Immature natural killer cell (primary cell): ENCODE measurements at regions not wholly inside any gene's neighbourhood (a gene's known extent, or its start where the extent isn't known, plus 50 kb on each side); places are given as distances from the start of the nearest gene placed in this dataset.

ENCODE experiments used
- DNase-seq, 3 donors: peaks; one replicate each; pipeline ENCODE4 v3.0.0; 2022; ENCODE audit warnings: mixed read lengths in 1 of 3
- H3K27ac Mint-ChIP-seq, 6 donors: one replicate each; pipeline ENCODE4 v1.8.0; 2020; ENCODE audit warnings: mixed read lengths in 6 of 6, mild to moderate bottlenecking in 5 of 6, inconsistent platforms in 4 of 6, moderate library complexity in 3 of 6
- H3K27me3 Mint-ChIP-seq, 3 donors: one replicate each; pipeline ENCODE4 v1.8.0; 2020 to 2021; ENCODE audit warnings: low read depth in 3 of 3, mild to moderate bottlenecking in 3 of 3, mixed read lengths in 3 of 3, moderate library complexity in 3 of 3, inconsistent platforms in 1 of 3
- H3K36me3 Mint-ChIP-seq, 3 donors: one replicate each; pipeline ENCODE4 v1.8.0; 2020; ENCODE audit warnings: mixed read lengths in 3 of 3, inconsistent platforms in 2 of 3, mild to moderate bottlenecking in 2 of 3
- H3K4me1 Mint-ChIP-seq, 2 donors: one replicate each; pipeline ENCODE4 v1.8.0; 2020; ENCODE audit warnings: inconsistent platforms in 2 of 2, mild to moderate bottlenecking in 2 of 2, mixed read lengths in 2 of 2, moderate library complexity in 1 of 2
- H3K4me3 Mint-ChIP-seq, 5 donors: one replicate each; pipeline ENCODE4 v1.8.0; 2020; ENCODE audit warnings: mild to moderate bottlenecking in 5 of 5, mixed read lengths in 5 of 5, inconsistent platforms in 3 of 5, moderate library complexity in 3 of 5
- H3K9me3 Mint-ChIP-seq, 6 donors: one replicate each; pipeline ENCODE4 v1.8.0; 2020; ENCODE audit warnings: mild to moderate bottlenecking in 6 of 6, mixed read lengths in 6 of 6, inconsistent platforms in 4 of 6, moderate library complexity in 3 of 6

GRCh38 chr18:24843123-24843522 is 382.7 kb downstream of the HRH4 start:
- Mint-ChIP-seq H3K4me3 (no peak overlapping the region), H3K36me3 (no peaks in the 10 kb centered on the region), H3K9me3 (no peaks in the 10 kb centered on the region), H3K4me1 (no peaks in the 10 kb centered on the region), H3K27me3 (no peaks in the 10 kb centered on the region), H3K27ac (no peak overlapping the region)
- no peak for DNase-seq

GRCh38 chr18:24846138-24846537 is 385.7 kb downstream of the HRH4 start:
- no peak overlapping the region for H3K27ac Mint-ChIP-seq
- no peaks in the 10 kb centered on the region for H3K9me3 Mint-ChIP-seq
- H3K36me3 Mint-ChIP-seq, result no peaks in the 10 kb centered on the region

GRCh38 chr18:24850532-24850931 is 390.1 kb downstream of the HRH4 start:
- no peak overlapping the region for H3K4me3 Mint-ChIP-seq
- H3K36me3 Mint-ChIP-seq, result no peaks in the 10 kb centered on the region
- DNase-seq, result no peak
- no peak overlapping the region for H3K27ac Mint-ChIP-seq
- H3K4me1 Mint-ChIP-seq, result no peaks in the 10 kb centered on the region
- no peaks in the 10 kb centered on the region for H3K9me3 Mint-ChIP-seq
- peaks cover 0 to 7% (median 2%) of the 10 kb centered on the region in 3 donors for H3K27me3 Mint-ChIP-seq

More at GRCh38 chr18:24846138-24846537, 385.7 kb downstream of the HRH4 start:
- peaks cover 0 to 2% (median 0%) of the 10 kb centered on the region in 3 donors for H3K27me3 Mint-ChIP-seq
- DNase-seq, result no peak
- no peaks in the 10 kb centered on the region for H3K4me1 Mint-ChIP-seq
- H3K4me3 Mint-ChIP-seq, result no peak overlapping the region

- H3K27me3 Mint-ChIP-seq, result peaks cover 0 to 11% (median 2%) of the 10 kb centered on the region in 3 donors
- H3K36me3 Mint-ChIP-seq, result no peaks in the 10 kb centered on the region
- no peaks in the 10 kb centered on the region for H3K9me3 Mint-ChIP-seq
- DNase-seq, result no peak
- H3K4me3 Mint-ChIP-seq, result no peak overlapping the region
- H3K4me1 Mint-ChIP-seq, result no peaks in the 10 kb centered on the region
- H3K27ac Mint-ChIP-seq, result no peak overlapping the region
Measured at GRCh38 chr18:24853076-24853475, 392.6 kb downstream of the HRH4 start.

- Mint-ChIP-seq H3K4me1 (no peaks in the 10 kb centered on the region), H3K27me3 (peaks cover 0 to 3% (median 0%) of the 10 kb centered on the region in 3 donors), H3K27ac (no peak overlapping the region), H3K9me3 (peaks cover 0 to 3% (median 0%) of the 10 kb centered on the region in 6 donors), H3K4me3 (no peak overlapping the region), H3K36me3 (no peaks in the 10 kb centered on the region)
- DNase-seq, result no peak
Measured at GRCh38 chr18:24860978-24861680, 400.7 kb downstream of the HRH4 start.

GRCh38 chr18:24862201-24862816 is 401.9 kb downstream of the HRH4 start:
- no peak for DNase-seq
- Mint-ChIP-seq H3K27ac (no peak overlapping the region), H3K4me3 (no peak overlapping the region), H3K9me3 (peaks cover 0 to 3% (median 0%) of the 10 kb centered on the region in 6 donors), H3K27me3 (peaks cover 0 to 3% (median 0%) of the 10 kb centered on the region in 3 donors), H3K36me3 (no peaks in the 10 kb centered on the region), H3K4me1 (no peaks in the 10 kb centered on the region)

GRCh38 chr18:24868311-24868710 is 407.9 kb downstream of the HRH4 start:
- H3K9me3 Mint-ChIP-seq, result peaks cover 0 to 2% (median 0%) of the 10 kb centered on the region in 6 donors
- H3K4me1 Mint-ChIP-seq, result no peaks in the 10 kb centered on the region
- H3K27me3 Mint-ChIP-seq, result no peaks in the 10 kb centered on the region
- H3K27ac Mint-ChIP-seq, result no peak overlapping the region
- no peak overlapping the region for H3K4me3 Mint-ChIP-seq
- DNase-seq, result no peak
- no peaks in the 10 kb centered on the region for H3K36me3 Mint-ChIP-seq

GRCh38 chr18:24868760-24869237 is 408.4 kb downstream of the HRH4 start:
- Mint-ChIP-seq H3K4me3 (no peak overlapping the region), H3K4me1 (no peaks in the 10 kb centered on the region), H3K27me3 (no peaks in the 10 kb centered on the region), H3K27ac (no peak overlapping the region), H3K9me3 (peaks cover 0 to 2% (median 0%) of the 10 kb centered on the region in 6 donors), H3K36me3 (no peaks in the 10 kb centered on the region)
- DNase-seq, result no peak

GRCh38 chr18:24869285-24869684 is 408.8 kb downstream of the HRH4 start:
- H3K36me3 Mint-ChIP-seq, result no peaks in the 10 kb centered on the region
- H3K27ac Mint-ChIP-seq, result no peak overlapping the region
- no peaks in the 10 kb centered on the region for H3K4me1 Mint-ChIP-seq
- no peaks in the 10 kb centered on the region for H3K27me3 Mint-ChIP-seq
- DNase-seq, result no peak
- H3K9me3 Mint-ChIP-seq, result peaks cover 0 to 2% (median 0%) of the 10 kb centered on the region in 6 donors
- H3K4me3 Mint-ChIP-seq, result no peak overlapping the region

- Mint-ChIP-seq H3K9me3 (no peaks in the 10 kb centered on the region), H3K27ac (no peak overlapping the region), H3K4me3 (no peak overlapping the region), H3K36me3 (no peaks in the 10 kb centered on the region), H3K27me3 (peaks cover 0 to 4% (median 0%) of the 10 kb centered on the region in 3 donors), H3K4me1 (no peaks in the 10 kb centered on the region)
- DNase-seq, result no peak
Measured at GRCh38 chr18:24875286-24875685, 414.8 kb downstream of the HRH4 start.

GRCh38 chr18:24875777-24876176 is 415.3 kb downstream of the HRH4 start:
- Mint-ChIP-seq H3K9me3 (no peaks in the 10 kb centered on the region), H3K4me3 (no peak overlapping the region), H3K36me3 (no peaks in the 10 kb centered on the region), H3K4me1 (no peaks in the 10 kb centered on the region), H3K27ac (no peak overlapping the region), H3K27me3 (peaks cover 0 to 4% (median 0%) of the 10 kb centered on the region in 3 donors)
- no peak for DNase-seq

- Mint-ChIP-seq H3K4me1 (no peaks in the 10 kb centered on the region), H3K9me3 (no peaks in the 10 kb centered on the region), H3K4me3 (no peak overlapping the region), H3K36me3 (no peaks in the 10 kb centered on the region), H3K27ac (no peak overlapping the region), H3K27me3 (peaks cover 0 to 4% (median 0%) of the 10 kb centered on the region in 3 donors)
- DNase-seq, result no peak
Measured at GRCh38 chr18:24876266-24876665, 415.8 kb downstream of the HRH4 start.

- Mint-ChIP-seq H3K4me1 (no peaks in the 10 kb centered on the region), H3K36me3 (no peaks in the 10 kb centered on the region), H3K27me3 (peaks cover 0 to 4% (median 2%) of the 10 kb centered on the region in 3 donors), H3K27ac (no peak overlapping the region), H3K4me3 (no peak overlapping the region), H3K9me3 (no peaks in the 10 kb centered on the region)
- no peak for DNase-seq
Measured at GRCh38 chr18:24877066-24877465, 416.6 kb downstream of the HRH4 start.

GRCh38 chr18:24877546-24877945 is 417.1 kb downstream of the HRH4 start:
- Mint-ChIP-seq H3K27me3 (peaks cover 0 to 4% (median 2%) of the 10 kb centered on the region in 3 donors), H3K36me3 (no peaks in the 10 kb centered on the region), H3K4me3 (no peak overlapping the region), H3K4me1 (no peaks in the 10 kb centered on the region), H3K9me3 (no peaks in the 10 kb centered on the region), H3K27ac (no peak overlapping the region)
- no peak for DNase-seq
